ENCODE measurements at regions not wholly inside any gene's neighbourhood (a gene's known extent, or its start where the extent isn't known, plus 50 kb on each side); places are given as distances from the start of the nearest gene placed in this dataset.
"Not testable (repeated sequence)": the region's sequence is repeated elsewhere in the genome, so short reads cannot be mapped to it uniquely, and the experiment has no call there.

- H3K4me3 ChIP-seq (ENCODE audit: low read depth, low read length); H3K27me3 ChIP-seq (ENCODE audit: control insufficient read depth, insufficient read depth, low read length); H3K9ac ChIP-seq (ENCODE audit: low read depth, low read length); H3K9me3 ChIP-seq (ENCODE audit: control insufficient read depth, insufficient read depth, low read length); H3K36me3 ChIP-seq (ENCODE audit: control insufficient read depth, insufficient read depth, low read length): not testable (repeated sequence)
- peaks cover 32% of the 10 kb centered on the region for H3K4me1 ChIP-seq (ENCODE audit: control insufficient read depth, insufficient read depth, low read length)
These were observed 80.3 kb upstream of the SIRPA start for GRCh38 chr20:1814861-1815260.

- no peak overlapping the region for H3K4me3 ChIP-seq (ENCODE audit: low read depth, low read length)
- H3K9me3 ChIP-seq (ENCODE audit: control insufficient read depth, insufficient read depth, low read length), result no peaks in the 10 kb centered on the region
- no peaks in the 10 kb centered on the region for H3K36me3 ChIP-seq (ENCODE audit: control insufficient read depth, insufficient read depth, low read length)
- H3K27me3 ChIP-seq (ENCODE audit: control insufficient read depth, insufficient read depth, low read length), result no peaks in the 10 kb centered on the region
- peaks cover 29% of the 10 kb centered on the region for H3K4me1 ChIP-seq (ENCODE audit: control insufficient read depth, insufficient read depth, low read length)
- H3K9ac ChIP-seq (ENCODE audit: low read depth, low read length), result no peak overlapping the region
These were observed 81.3 kb upstream of the SIRPA start for GRCh38 chr20:1813674-1814635.

GRCh38 chr20:1813101-1813529, 82.1 kb upstream of the SIRPA start:
- H3K9ac ChIP-seq (ENCODE audit: low read depth, low read length), result no peak overlapping the region
- H3K36me3 ChIP-seq (ENCODE audit: control insufficient read depth, insufficient read depth, low read length), result no peaks in the 10 kb centered on the region
- H3K27me3 ChIP-seq (ENCODE audit: control insufficient read depth, insufficient read depth, low read length), result no peaks in the 10 kb centered on the region
- no peaks in the 10 kb centered on the region for H3K9me3 ChIP-seq (ENCODE audit: control insufficient read depth, insufficient read depth, low read length)
- H3K4me3 ChIP-seq (ENCODE audit: low read depth, low read length), result no peak overlapping the region
- H3K4me1 ChIP-seq (ENCODE audit: control insufficient read depth, insufficient read depth, low read length), result peaks cover 22% of the 10 kb centered on the region

- Histone ChIP-seq H3K9me3 (ENCODE audit: control insufficient read depth, insufficient read depth, low read length) (no peaks in the 10 kb centered on the region), H3K27me3 (ENCODE audit: control insufficient read depth, insufficient read depth, low read length) (peaks cover 2% of the 10 kb centered on the region), H3K4me1 (ENCODE audit: control insufficient read depth, insufficient read depth, low read length) (peaks cover 20% of the 10 kb centered on the region), H3K4me3 (ENCODE audit: low read depth, low read length) (no peak overlapping the region), H3K36me3 (ENCODE audit: control insufficient read depth, insufficient read depth, low read length) (no peaks in the 10 kb centered on the region), H3K9ac (ENCODE audit: low read depth, low read length) (no peak overlapping the region)
These were observed 83.3 kb upstream of the SIRPA start for GRCh38 chr20:1811621-1812498.

- no peak overlapping the region for H3K9ac ChIP-seq (ENCODE audit: low read depth, low read length)
- peaks cover 2% of the 10 kb centered on the region for H3K27me3 ChIP-seq (ENCODE audit: control insufficient read depth, insufficient read depth, low read length)
- peaks cover 20% of the 10 kb centered on the region for H3K4me1 ChIP-seq (ENCODE audit: control insufficient read depth, insufficient read depth, low read length)
- no peaks in the 10 kb centered on the region for H3K36me3 ChIP-seq (ENCODE audit: control insufficient read depth, insufficient read depth, low read length)
- no peak overlapping the region for H3K4me3 ChIP-seq (ENCODE audit: low read depth, low read length)
- no peaks in the 10 kb centered on the region for H3K9me3 ChIP-seq (ENCODE audit: control insufficient read depth, insufficient read depth, low read length)
These were observed 84.1 kb upstream of the SIRPA start for GRCh38 chr20:1810926-1811620.

DNA sequence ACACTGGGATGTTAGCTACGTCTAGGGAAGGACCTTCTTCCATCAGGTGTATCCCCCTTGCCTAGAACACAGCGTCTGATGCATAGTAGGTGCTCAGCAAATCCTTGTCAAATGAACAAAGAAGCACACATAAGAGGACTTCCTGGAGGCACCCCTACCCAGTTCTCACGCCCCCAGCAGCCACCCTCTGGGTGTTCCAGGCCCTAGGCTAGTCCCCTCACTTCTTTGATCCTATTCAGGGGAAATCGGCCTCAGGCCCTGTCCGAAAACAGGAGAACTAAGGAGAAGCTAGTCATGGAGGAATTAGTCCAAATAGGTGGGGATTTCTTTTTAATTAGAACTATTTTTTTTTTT, 84.7 kb upstream of the SIRPA start:
- Histone ChIP-seq H3K27me3 (ENCODE audit: control insufficient read depth, insufficient read depth, low read length) (peaks cover 7% of the 10 kb centered on the region), H3K4me3 (ENCODE audit: low read depth, low read length) (no peak overlapping the region), H3K9me3 (ENCODE audit: control insufficient read depth, insufficient read depth, low read length) (no peaks in the 10 kb centered on the region), H3K9ac (ENCODE audit: low read depth, low read length) (no peak overlapping the region), H3K4me1 (ENCODE audit: control insufficient read depth, insufficient read depth, low read length) (peaks cover 20% of the 10 kb centered on the region), H3K36me3 (ENCODE audit: control insufficient read depth, insufficient read depth, low read length) (no peaks in the 10 kb centered on the region)

DNA sequence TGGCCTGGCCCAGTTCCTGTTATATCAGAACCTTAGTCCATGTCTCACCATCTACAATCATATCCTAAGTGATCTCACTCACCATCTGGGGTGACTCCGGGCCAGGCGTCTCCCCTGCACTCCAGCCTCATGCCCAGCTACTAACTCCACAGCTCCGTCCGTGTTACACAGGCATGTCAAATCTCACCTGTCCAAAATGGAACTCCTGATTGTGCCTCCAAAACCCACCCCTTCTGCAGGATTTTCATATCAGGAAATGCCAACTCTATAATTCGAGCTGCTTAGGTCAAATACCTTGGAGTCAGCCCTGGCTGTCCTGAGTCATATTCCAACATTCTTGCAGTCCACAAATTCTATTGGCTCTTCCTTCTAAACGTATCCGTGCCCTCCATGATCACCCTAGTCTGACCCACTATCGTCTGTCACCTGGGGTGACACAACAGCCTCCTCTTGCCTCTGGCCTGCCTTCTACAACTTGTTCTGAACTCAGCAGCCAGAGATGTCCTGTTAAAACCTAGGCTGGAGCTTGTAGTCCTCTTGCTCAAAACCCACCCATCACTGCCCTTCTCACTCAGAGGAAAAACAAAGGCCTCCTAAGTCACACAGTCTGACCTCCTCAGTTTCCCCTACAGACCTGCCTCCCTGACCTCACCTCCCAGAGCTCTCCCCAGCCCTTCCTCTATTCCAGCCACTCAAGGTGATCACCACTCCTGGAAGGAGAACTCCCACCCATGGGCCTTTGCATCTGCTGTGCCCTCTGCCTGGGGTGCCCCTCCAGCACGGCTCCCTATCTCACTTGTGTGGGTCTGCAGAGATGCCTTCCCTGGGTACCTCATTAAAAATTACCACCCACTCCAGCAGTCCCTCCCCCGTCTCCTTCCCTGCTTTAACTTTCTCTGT, 85.3 kb upstream of the SIRPA start:
- Histone ChIP-seq H3K9me3 (ENCODE audit: control insufficient read depth, insufficient read depth, low read length) (no peaks in the 10 kb centered on the region), H3K9ac (ENCODE audit: low read depth, low read length) (no peak overlapping the region), H3K36me3 (ENCODE audit: control insufficient read depth, insufficient read depth, low read length) (no peaks in the 10 kb centered on the region), H3K27me3 (ENCODE audit: control insufficient read depth, insufficient read depth, low read length) (peaks cover 14% of the 10 kb centered on the region), H3K4me1 (ENCODE audit: control insufficient read depth, insufficient read depth, low read length) (peaks cover 20% of the 10 kb centered on the region), H3K4me3 (ENCODE audit: low read depth, low read length) (no peak overlapping the region)

DNA sequence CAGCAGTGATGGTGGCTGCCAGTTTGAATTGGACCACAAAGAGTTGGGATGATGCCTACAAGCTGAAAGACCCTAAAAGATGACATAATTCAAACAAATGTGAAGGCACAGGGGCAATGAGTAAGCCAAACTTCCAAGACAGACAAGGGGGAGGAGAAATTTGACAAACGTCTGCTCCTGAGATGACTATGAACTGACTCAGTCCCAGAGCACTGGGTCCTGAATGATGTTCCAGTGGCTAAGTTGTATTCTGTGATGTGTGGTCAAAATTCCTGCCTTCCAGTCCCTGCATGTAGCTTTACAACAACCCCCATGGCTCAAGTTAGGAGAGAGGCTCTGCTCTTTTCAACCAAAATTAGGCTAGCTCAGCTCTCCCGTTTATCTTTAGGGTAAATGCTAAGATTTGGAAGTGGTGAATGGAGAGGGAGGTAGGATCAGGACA, 86.1 kb upstream of the SIRPA start:
- Histone ChIP-seq H3K4me3 (ENCODE audit: low read depth, low read length) (no peak overlapping the region), H3K9ac (ENCODE audit: low read depth, low read length) (no peak overlapping the region), H3K9me3 (ENCODE audit: control insufficient read depth, insufficient read depth, low read length) (no peaks in the 10 kb centered on the region), H3K4me1 (ENCODE audit: control insufficient read depth, insufficient read depth, low read length) (peaks cover 20% of the 10 kb centered on the region), H3K36me3 (ENCODE audit: control insufficient read depth, insufficient read depth, low read length) (no peaks in the 10 kb centered on the region), H3K27me3 (ENCODE audit: control insufficient read depth, insufficient read depth, low read length) (peaks cover 21% of the 10 kb centered on the region)

- H3K4me1 ChIP-seq (ENCODE audit: control insufficient read depth, insufficient read depth, low read length), result peaks cover 20% of the 10 kb centered on the region
- no peaks in the 10 kb centered on the region for H3K36me3 ChIP-seq (ENCODE audit: control insufficient read depth, insufficient read depth, low read length)
- H3K9ac ChIP-seq (ENCODE audit: low read depth, low read length), result no peak overlapping the region
- peaks cover 25% of the 10 kb centered on the region for H3K27me3 ChIP-seq (ENCODE audit: control insufficient read depth, insufficient read depth, low read length)
- no peaks in the 10 kb centered on the region for H3K9me3 ChIP-seq (ENCODE audit: control insufficient read depth, insufficient read depth, low read length)
- H3K4me3 ChIP-seq (ENCODE audit: low read depth, low read length), result no peak overlapping the region
These were observed 87.1 kb upstream of the SIRPA start for GRCh38 chr20:1808101-1808500.

- peaks cover 20% of the 10 kb centered on the region for H3K4me1 ChIP-seq (ENCODE audit: control insufficient read depth, insufficient read depth, low read length)
- H3K36me3 ChIP-seq (ENCODE audit: control insufficient read depth, insufficient read depth, low read length), result no peaks in the 10 kb centered on the region
- no peak overlapping the region for H3K4me3 ChIP-seq (ENCODE audit: low read depth, low read length)
- no peaks in the 10 kb centered on the region for H3K9me3 ChIP-seq (ENCODE audit: control insufficient read depth, insufficient read depth, low read length)
- peaks cover 25% of the 10 kb centered on the region for H3K27me3 ChIP-seq (ENCODE audit: control insufficient read depth, insufficient read depth, low read length)
- H3K9ac ChIP-seq (ENCODE audit: low read depth, low read length), result no peak overlapping the region
These were observed 87.8 kb upstream of the SIRPA start for GRCh38 chr20:1807394-1807793.

DNA sequence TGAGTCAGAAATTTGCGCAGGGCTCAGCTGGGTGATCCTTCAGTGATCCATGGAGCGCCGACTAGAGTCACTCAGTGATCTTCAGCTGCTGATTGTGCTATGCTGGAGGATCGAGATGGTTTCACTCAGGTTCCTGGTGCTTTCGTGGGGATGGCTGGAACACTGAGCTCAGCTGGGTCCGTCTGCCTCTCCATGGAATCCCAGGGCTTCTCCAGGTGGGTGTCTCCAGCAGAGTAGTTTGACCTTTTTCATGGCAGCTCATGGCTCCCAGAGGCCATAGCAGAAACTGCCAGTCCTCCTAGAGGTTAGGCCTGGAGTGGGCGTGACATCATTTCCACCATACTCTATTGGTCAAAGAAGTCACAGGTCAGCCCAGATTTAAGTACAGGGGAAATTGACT, 88.8 kb upstream of the SIRPA start:
- Histone ChIP-seq H3K27me3 (ENCODE audit: control insufficient read depth, insufficient read depth, low read length) (peaks cover 25% of the 10 kb centered on the region), H3K9me3 (ENCODE audit: control insufficient read depth, insufficient read depth, low read length) (no peaks in the 10 kb centered on the region), H3K4me3 (ENCODE audit: low read depth, low read length) (no peak overlapping the region), H3K36me3 (ENCODE audit: control insufficient read depth, insufficient read depth, low read length) (no peaks in the 10 kb centered on the region), H3K4me1 (ENCODE audit: control insufficient read depth, insufficient read depth, low read length) (peaks cover 13% of the 10 kb centered on the region), H3K9ac (ENCODE audit: low read depth, low read length) (no peak overlapping the region)

Measured in iPS-15b (cell line).